ENCODE measurements at regions not wholly inside any gene's neighbourhood (a gene's known extent, or its start where the extent isn't known, plus 50 kb on each side); places are given as distances from the start of the nearest gene placed in this dataset.
"Not testable (repeated sequence)": the region's sequence is repeated elsewhere in the genome, so short reads cannot be mapped to it uniquely, and the experiment has no call there.

DNA sequence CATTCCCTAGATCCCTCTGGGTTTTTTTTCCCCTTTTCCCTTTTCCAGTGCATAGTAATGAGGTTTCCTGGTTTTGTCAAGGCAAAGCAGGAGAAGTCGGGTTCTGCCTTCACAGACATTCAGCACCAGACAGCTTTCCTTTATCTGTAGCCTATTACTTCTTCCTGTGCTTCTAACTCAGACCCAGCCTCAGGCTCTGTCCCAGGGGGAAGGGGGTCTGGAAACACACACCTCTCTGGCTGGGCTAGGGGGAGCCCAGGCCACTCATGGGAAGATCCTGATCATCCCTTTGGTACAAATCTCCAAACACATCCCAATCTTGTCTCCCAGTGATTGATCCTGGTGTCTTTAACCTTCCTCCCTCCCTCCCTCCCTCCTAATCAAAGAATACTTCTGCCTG lies 656.4 kb downstream of the LMO4 start:
- no peaks in the 10 kb centered on the region for H3K4me1 ChIP-seq
- intact Hi-C loops (cut with DNase I; ENCODE audit: low total_unique reads) (no loop called here), in situ Hi-C loops (cut with MboI; ENCODE audit: low sequenced_read_pairs in 4 of 4) (no loop called here)
- no peaks in the 10 kb centered on the region for H3K36me3 ChIP-seq
- H3K9me3 ChIP-seq = no peaks in the 10 kb centered on the region
- no peak for ATAC-seq
- DNase-seq = no peak
- no peak overlapping the region for H3K4me3 ChIP-seq
- H3K27ac ChIP-seq = no peak overlapping the region
- H3K27me3 ChIP-seq = no peaks in the 10 kb centered on the region
- TF ChIP-seq, protein P1, sequence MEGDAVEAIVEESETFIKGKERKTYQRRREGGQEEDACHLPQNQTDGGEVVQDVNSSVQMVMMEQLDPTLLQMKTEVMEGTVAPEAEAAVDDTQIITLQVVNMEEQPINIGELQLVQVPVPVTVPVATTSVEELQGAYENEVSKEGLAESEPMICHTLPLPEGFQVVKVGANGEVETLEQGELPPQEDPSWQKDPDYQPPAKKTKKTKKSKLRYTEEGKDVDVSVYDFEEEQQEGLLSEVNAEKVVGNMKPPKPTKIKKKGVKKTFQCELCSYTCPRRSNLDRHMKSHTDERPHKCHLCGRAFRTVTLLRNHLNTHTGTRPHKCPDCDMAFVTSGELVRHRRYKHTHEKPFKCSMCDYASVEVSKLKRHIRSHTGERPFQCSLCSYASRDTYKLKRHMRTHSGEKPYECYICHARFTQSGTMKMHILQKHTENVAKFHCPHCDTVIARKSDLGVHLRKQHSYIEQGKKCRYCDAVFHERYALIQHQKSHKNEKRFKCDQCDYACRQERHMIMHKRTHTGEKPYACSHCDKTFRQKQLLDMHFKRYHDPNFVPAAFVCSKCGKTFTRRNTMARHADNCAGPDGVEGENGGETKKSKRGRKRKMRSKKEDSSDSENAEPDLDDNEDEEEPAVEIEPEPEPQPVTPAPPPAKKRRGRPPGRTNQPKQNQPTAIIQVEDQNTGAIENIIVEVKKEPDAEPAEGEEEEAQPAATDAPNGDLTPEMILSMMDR (IDR thresholded peaks at IDR 0.05 in 4 of 5, conservative IDR thresholded peaks at IDR 0.05 in 1 of 5) = no peak
- TF ChIP-seq POLR2A (IDR thresholded peaks at IDR 0.05) = no peak

DNA sequence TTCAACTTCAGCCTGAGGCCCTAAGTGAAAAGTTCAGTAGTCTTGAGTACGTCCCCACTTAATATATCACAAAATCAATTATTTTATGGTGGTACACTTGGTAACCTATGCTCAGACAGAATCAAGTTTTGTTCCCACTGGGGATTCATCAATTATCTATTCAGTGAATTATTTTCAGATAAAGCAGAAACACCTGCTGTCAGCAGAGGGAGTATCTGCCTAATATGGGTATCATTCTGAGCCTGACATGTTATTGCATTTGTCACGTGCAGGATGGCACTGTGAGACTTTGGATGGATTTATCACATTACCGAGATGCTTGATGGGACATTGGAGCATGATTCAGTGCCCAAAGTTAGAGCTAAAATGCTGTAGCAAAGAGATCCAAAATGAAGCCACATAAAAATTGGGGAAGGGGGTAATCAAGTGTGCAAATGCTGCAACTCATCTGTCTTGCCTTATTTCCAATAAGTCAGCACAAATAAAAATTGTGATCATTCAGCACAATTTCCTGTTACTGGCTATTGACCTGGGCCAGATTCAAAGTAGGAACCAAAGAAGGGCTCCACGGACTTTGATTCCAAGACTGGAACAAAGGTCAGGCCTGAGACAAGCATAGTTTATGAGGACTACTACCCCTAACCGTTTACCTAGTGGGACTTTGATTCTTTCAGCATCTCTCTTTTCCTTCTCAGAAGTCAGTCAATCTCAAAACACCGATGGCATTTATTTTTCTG lies 657.6 kb downstream of the LMO4 start:
- Histone ChIP-seq H3K27ac (no peak overlapping the region), H3K4me1 (no peaks in the 10 kb centered on the region), H3K4me3 (no peak overlapping the region), H3K36me3 (no peaks in the 10 kb centered on the region), H3K9me3 (no peaks in the 10 kb centered on the region), H3K27me3 (no peaks in the 10 kb centered on the region)
- intact Hi-C loops (cut with DNase I; ENCODE audit: low total_unique reads) = no loop called here
- no peak for TF ChIP-seq POLR2A (IDR thresholded peaks at IDR 0.05)
- TF ChIP-seq, protein P1 (IDR thresholded peaks at IDR 0.05 in 4 of 5, conservative IDR thresholded peaks at IDR 0.05 in 1 of 5) = no peak
- ATAC-seq (no peak), DNase-seq (no peak)
- in situ Hi-C loops (cut with MboI; ENCODE audit: low sequenced_read_pairs in 4 of 4) = no loop called here

DNA sequence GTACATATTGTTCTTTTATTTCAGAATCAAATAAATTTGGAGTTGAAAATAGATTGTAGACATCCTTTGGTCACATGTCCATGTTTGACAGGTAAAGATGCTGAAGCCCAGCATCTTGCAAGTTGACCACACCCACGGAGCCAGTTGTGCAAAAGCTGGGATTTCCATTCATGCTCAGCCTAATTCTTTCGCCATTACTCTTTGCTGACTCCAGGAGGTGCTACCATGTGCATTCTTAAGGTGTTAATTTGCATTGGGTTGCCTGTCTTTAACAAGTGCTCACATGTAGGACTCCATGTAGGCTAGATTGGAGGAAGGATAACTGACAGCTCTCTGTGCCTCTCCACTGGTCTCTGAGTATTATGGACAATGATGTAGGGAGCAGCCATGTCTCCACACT lies 660.7 kb downstream of the LMO4 start:
- Histone ChIP-seq H3K4me3 (no peak overlapping the region), H3K36me3 (no peaks in the 10 kb centered on the region), H3K4me1 (no peaks in the 10 kb centered on the region), H3K9me3 (no peaks in the 10 kb centered on the region), H3K27me3 (no peaks in the 10 kb centered on the region), H3K27ac (no peak overlapping the region)
- DNase-seq (no peak), ATAC-seq (no peak)
- in situ Hi-C loops (cut with MboI; ENCODE audit: low sequenced_read_pairs in 4 of 4) = no loop called here
- intact Hi-C loops (cut with DNase I; ENCODE audit: low total_unique reads) = no loop called here
- TF ChIP-seq POLR2A (IDR thresholded peaks at IDR 0.05) = no peak
- TF ChIP-seq, protein P1 (IDR thresholded peaks at IDR 0.05 in 4 of 5, conservative IDR thresholded peaks at IDR 0.05 in 1 of 5) = no peak

DNA sequence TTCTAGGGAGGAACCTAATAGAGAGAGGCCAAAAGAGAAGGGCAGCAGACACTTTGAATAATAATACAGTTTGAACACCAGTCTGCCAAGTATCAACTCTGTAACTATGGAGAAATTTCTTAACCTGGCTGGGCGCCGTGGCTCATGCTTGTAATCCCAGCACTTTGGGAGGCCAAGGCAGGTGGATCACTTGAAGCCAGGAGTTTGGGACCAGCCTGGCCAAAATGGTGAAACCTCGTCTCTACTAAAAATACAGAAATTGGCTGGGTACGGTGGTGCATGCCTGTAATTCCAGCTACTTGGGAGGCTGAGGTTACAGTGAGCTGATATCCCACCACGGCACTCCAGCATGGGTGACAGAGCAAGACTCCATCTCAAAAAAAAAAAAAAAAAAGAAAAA lies 663.9 kb downstream of the LMO4 start:
- H3K9me3 ChIP-seq; H3K36me3 ChIP-seq; H3K27ac ChIP-seq; H3K4me3 ChIP-seq; H3K4me1 ChIP-seq; H3K27me3 ChIP-seq; ATAC-seq; in situ Hi-C loops (cut with MboI; ENCODE audit: low sequenced_read_pairs in 4 of 4); intact Hi-C loops (cut with DNase I; ENCODE audit: low total_unique reads): not testable (repeated sequence)
- peak in 1 of 2 donors; percentile 21 for DNase-seq

DNA sequence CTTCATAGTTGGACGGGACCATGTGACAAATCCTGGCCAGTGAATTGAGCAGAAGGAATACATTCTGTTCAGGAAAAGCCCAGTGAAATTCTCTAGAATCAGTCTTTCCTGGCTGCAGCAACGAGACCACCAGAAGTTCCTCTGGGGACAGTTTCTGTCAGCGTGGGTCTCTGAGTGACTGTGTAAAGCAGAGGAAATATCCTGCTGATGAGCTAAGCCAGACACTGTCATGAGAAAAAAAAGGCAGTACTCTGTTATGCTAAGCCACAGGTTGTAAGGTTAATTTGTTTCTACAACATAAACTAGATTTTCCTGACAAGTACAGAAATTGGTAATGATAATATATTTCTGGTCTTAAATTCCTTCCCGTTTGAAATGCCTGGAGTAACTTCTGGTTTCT lies 664.4 kb downstream of the LMO4 start:
- in situ Hi-C loops (cut with MboI; ENCODE audit: low sequenced_read_pairs in 4 of 4) = no loop called here
- TF ChIP-seq, protein P1 (IDR thresholded peaks at IDR 0.05 in 4 of 5, conservative IDR thresholded peaks at IDR 0.05 in 1 of 5) = no peak
- no peak for TF ChIP-seq POLR2A (IDR thresholded peaks at IDR 0.05)
- no peak for ATAC-seq

More for the DNA sequence above, 664.4 kb downstream of the LMO4 start:
- Histone ChIP-seq H3K4me1 (no peaks in the 10 kb centered on the region), H3K4me3 (no peak overlapping the region), H3K36me3 (no peaks in the 10 kb centered on the region), H3K9me3 (no peaks in the 10 kb centered on the region), H3K27me3 (no peaks in the 10 kb centered on the region), H3K27ac (no peak overlapping the region)
- DNase-seq = no peak
- intact Hi-C loops (cut with DNase I; ENCODE audit: low total_unique reads) = no loop called here

Measured in gastrocnemius medialis (tissue), 4 donors.